ENCODE measurements at regions not wholly inside any gene's neighbourhood (a gene's known extent, or its start where the extent isn't known, plus 50 kb on each side); places are given as distances from the start of the nearest gene placed in this dataset.

DNA sequence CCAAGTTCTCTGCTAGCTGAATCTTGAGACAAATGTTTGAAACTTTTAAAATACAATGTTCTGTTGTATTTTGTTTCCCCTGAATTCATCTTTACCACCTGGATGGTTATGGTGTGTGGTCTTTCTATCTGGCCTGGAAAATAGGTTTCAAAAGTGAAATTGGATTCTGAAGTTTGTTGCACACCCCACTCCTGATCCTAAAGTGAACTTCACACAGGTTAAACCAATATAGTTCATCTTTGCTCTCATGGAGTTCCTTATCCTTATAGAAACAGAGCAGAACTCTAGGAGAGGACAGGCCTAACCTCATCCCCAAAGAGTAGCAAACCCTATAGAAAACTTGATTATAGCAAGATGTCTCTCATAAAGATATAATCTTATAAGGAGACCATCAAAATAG lies 179.4 kb upstream of the BCL6 start:
- Mint-ChIP-seq H3K27ac (no peak overlapping the region), H3K36me3 (ENCODE audit: low read depth) (peaks cover 13% of the 10 kb centered on the region), H3K4me3 (no peak overlapping the region), H3K27me3 (no peaks in the 10 kb centered on the region), H3K9me3 (peaks cover 19% of the 10 kb centered on the region), H3K4me1 (peaks cover 70% of the 10 kb centered on the region)
- intact Hi-C loops (cut with micrococcal nuclease), result loop anchor here (5.0 kb wide), 1 partner anchor 1113 kb away; no protein-coding TSS in a partner anchor
- no peak for DNase-seq

DNA sequence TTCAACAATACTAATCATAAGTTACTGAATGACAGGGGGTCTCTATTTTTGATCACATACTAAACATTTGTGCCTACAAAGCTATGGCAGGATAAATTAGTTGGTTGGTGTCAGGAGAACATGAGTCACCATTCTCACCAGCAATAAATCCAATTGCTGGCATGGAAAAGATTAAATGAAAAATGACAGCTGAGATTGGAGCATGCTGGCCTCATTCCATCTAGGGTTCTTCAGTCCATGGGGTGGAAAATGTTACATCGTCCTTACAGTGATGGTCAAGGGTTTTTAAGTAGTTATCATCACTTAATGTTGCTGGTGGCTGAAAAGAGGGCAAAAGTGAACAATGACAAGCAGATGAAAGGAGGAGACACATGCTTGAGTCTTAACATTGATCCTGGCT lies 180.1 kb upstream of the BCL6 start:
- peaks cover 19% of the 10 kb centered on the region for H3K9me3 Mint-ChIP-seq
- DNase-seq, result no peak
- no peak overlapping the region for H3K4me3 Mint-ChIP-seq
- H3K27ac Mint-ChIP-seq, result peak overlapping the region; percentile 30
- peaks cover 13% of the 10 kb centered on the region for H3K36me3 Mint-ChIP-seq (ENCODE audit: low read depth)
- H3K4me1 Mint-ChIP-seq, result peaks cover 72% of the 10 kb centered on the region
- intact Hi-C loops (cut with micrococcal nuclease), result no loop called here
- no peaks in the 10 kb centered on the region for H3K27me3 Mint-ChIP-seq

DNA sequence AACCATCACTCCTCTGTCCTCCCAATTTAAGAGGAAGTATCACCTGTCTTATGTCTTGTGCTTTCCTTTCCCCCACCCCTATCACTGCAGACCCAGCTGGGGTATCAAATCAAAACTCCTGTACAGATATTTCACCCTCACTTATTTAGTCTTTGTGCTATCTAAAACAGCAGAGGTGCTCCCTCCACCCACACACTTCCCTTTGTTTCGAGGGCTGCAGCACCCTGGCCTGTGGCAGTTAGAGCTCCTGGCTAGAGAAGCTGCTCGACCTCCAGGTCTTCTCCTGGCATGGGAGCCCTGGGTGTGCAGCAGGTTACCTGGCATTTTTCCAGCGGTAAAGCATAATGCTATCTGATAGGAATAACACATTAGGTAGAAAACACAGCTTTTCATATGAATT lies 181.4 kb upstream of the BCL6 start:
- Mint-ChIP-seq H3K9me3 (peaks cover 23% of the 10 kb centered on the region), H3K4me1 (peaks cover 63% of the 10 kb centered on the region), H3K36me3 (ENCODE audit: low read depth) (peaks cover 13% of the 10 kb centered on the region), H3K4me3 (no peak overlapping the region), H3K27ac (peak overlapping the region; percentile 42), H3K27me3 (no peaks in the 10 kb centered on the region)
- peak; percentile 61 for DNase-seq
- intact Hi-C loops (cut with micrococcal nuclease), result no loop called here

DNA sequence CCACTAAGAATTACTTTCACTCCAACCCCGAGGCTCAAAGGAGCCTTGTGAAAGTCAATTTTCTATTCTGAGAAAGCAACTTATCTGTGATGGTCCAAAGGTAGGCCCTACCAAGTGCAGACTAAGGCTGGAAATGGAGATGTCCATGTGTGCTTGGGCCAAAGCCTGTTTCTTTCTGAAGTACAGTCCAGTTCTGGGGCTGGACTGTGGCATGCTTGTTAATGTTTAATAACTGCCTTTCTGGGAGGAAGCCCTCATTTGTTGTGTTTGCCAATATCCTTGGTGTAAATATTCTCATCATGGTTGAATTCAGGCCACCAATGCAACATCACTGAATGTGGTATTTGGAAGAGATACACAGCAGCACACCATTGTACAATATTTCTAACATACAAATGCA lies 182.3 kb upstream of the BCL6 start:
- Mint-ChIP-seq H3K9me3 (peaks cover 25% of the 10 kb centered on the region), H3K27me3 (no peaks in the 10 kb centered on the region), H3K4me3 (no peak overlapping the region), H3K36me3 (ENCODE audit: low read depth) (peaks cover 13% of the 10 kb centered on the region), H3K4me1 (peaks cover 62% of the 10 kb centered on the region), H3K27ac (no peak overlapping the region)
- intact Hi-C loops (cut with micrococcal nuclease), result no loop called here
- DNase-seq, result no peak

DNA sequence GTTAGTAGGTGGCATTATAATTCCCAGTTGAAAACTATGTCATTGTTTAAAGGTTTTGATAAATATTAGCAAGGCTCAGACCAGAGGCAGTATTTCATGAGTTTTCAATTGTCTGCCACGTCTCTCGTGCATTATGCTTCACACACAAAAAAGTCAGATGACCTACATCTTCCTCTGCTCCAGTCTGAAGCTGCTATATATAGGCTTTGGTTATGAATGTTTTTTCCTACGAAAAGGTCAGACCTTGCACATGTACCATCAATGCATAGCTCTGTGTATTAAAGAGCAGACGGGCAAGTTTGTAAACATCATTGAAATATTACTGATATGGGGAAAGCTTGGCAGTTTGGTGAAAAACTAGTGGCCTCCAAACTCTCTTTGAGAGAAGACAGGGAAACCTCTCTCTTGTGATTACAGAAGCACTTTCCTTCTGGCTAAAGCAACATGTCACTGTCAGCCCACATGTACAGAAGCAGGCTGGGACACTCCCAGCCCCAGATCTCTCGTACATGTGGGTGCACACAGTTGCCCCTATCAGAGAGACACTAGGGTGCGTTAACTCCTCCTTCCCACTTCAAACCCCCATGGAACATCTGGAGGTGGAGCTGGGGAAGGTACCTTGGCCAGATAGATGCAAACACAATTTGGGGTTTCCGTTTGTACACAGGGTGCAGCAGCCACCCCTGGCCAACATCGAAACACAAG lies 184.0 kb upstream of the BCL6 start:
- H3K27me3 Mint-ChIP-seq, result peaks cover 1% of the 10 kb centered on the region
- intact Hi-C loops (cut with micrococcal nuclease), result loop anchor here (1.0 kb wide), 2 partner anchors 34 to 194 kb away; no protein-coding TSS in a partner anchor
- H3K9me3 Mint-ChIP-seq, result peaks cover 17% of the 10 kb centered on the region
- H3K4me1 Mint-ChIP-seq, result peaks cover 52% of the 10 kb centered on the region
- peaks cover 8% of the 10 kb centered on the region for H3K36me3 Mint-ChIP-seq (ENCODE audit: low read depth)
- no peak for DNase-seq
- peak overlapping the region; percentile 89 for H3K27ac Mint-ChIP-seq
- peak overlapping the region; percentile 16 for H3K4me3 Mint-ChIP-seq

DNA sequence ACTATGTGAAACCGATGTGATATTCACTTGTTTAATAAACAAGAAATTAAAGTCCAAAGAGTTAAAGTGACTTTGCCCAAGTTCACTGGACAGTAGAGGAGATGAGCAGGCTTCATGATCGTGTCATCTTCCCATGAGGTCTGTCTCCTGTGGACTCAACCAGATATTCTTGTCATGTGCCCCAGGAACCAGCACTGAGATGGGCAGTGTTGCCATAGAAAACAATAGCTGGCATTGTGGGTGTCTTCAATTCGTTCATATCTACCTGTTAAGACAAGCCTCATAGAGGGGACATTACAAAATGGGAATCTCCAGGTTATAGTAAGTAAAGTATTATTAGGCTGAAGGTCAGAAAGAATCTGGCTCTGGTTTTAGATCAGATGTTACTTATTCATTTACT lies 184.8 kb upstream of the BCL6 start:
- Mint-ChIP-seq H3K27ac (peak overlapping the region; percentile 89), H3K4me3 (no peak overlapping the region), H3K9me3 (peaks cover 13% of the 10 kb centered on the region), H3K27me3 (peaks cover 1% of the 10 kb centered on the region), H3K4me1 (peaks cover 53% of the 10 kb centered on the region), H3K36me3 (ENCODE audit: low read depth) (peaks cover 3% of the 10 kb centered on the region)
- intact Hi-C loops (cut with micrococcal nuclease), result no loop called here
- no peak for DNase-seq

DNA sequence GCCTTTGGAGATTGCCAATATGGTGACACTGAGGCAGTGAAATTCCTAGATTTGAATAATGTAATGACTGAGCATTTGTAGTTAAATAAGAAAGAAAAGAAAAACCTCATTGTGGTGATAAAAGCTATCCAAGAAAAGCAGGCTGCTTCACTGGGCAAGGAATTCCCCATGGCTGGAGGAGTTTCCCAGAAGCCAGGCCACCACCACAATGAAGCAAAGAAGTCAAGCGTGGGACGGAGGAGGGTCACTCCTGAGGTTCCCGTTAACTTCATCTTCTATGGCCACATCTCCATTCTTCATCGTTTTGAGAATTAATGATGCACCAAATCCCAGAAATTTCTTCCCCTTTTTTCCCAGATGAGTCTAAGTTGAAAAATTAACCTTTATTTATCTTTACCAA lies 185.8 kb upstream of the BCL6 start:
- H3K4me3 Mint-ChIP-seq, result no peak overlapping the region
- H3K27ac Mint-ChIP-seq, result no peak overlapping the region
- H3K27me3 Mint-ChIP-seq, result peaks cover 1% of the 10 kb centered on the region
- H3K9me3 Mint-ChIP-seq, result peaks cover 6% of the 10 kb centered on the region
- intact Hi-C loops (cut with micrococcal nuclease), result no loop called here
- no peak for DNase-seq
- H3K4me1 Mint-ChIP-seq, result peaks cover 52% of the 10 kb centered on the region
- H3K36me3 Mint-ChIP-seq (ENCODE audit: low read depth), result no peaks in the 10 kb centered on the region

DNA sequence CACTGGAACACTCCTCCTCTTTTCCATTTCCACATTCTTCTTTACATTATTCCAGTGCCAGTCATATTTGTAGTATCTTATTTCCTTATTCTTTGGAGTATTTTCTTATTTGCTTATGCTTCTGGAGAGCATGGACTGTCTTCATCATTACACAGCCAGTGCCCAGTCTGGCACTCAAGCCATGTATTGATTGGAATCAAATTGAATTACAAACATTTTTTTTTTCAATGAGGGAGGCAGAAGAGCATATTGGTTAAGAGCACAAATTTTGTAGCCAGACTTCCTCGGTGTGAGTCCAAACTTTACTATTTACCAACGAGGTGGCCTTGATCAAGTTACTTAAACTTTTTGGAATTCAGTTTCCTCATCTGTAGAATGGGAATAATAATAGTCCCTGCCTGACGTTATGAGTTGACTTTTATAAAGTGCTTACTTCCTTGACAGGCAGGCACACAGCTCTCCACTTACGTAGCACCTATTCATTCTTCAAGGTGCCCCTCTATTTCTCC lies 186.6 kb upstream of the BCL6 start:
- H3K27ac Mint-ChIP-seq, result peak overlapping the region; percentile 25
- no peak for DNase-seq
- H3K4me3 Mint-ChIP-seq, result no peak overlapping the region
- peaks cover 1% of the 10 kb centered on the region for H3K27me3 Mint-ChIP-seq
- no peaks in the 10 kb centered on the region for H3K36me3 Mint-ChIP-seq (ENCODE audit: low read depth)
- H3K9me3 Mint-ChIP-seq, result peaks cover 6% of the 10 kb centered on the region
- intact Hi-C loops (cut with micrococcal nuclease), result no loop called here
- H3K4me1 Mint-ChIP-seq, result peaks cover 50% of the 10 kb centered on the region

DNA sequence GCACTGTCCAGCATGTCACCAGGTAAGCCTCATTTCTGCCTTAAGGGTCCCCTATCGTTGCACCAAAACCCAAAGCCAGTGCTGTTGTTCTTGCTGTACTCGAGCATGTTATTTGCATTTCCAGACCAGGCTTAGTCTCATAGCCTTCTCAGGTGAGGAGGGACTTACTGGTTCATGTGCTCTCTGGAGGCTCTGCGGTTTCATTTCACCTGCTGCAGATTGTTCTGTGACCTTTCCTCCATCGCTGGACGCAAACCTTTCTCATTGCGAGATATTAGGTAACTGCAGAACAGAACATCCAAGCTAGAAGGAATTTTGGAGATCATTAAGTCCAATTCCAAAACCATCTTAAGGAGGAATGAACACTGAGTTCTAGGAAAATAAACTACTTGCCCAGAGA lies 187.3 kb upstream of the BCL6 start:
- H3K4me3 Mint-ChIP-seq, result no peak overlapping the region
- peaks cover 46% of the 10 kb centered on the region for H3K4me1 Mint-ChIP-seq
- H3K27ac Mint-ChIP-seq, result no peak overlapping the region
- DNase-seq, result no peak
- no peaks in the 10 kb centered on the region for H3K36me3 Mint-ChIP-seq (ENCODE audit: low read depth)
- H3K9me3 Mint-ChIP-seq, result peaks cover 6% of the 10 kb centered on the region
- intact Hi-C loops (cut with micrococcal nuclease), result no loop called here
- H3K27me3 Mint-ChIP-seq, result peaks cover 1% of the 10 kb centered on the region

DNA sequence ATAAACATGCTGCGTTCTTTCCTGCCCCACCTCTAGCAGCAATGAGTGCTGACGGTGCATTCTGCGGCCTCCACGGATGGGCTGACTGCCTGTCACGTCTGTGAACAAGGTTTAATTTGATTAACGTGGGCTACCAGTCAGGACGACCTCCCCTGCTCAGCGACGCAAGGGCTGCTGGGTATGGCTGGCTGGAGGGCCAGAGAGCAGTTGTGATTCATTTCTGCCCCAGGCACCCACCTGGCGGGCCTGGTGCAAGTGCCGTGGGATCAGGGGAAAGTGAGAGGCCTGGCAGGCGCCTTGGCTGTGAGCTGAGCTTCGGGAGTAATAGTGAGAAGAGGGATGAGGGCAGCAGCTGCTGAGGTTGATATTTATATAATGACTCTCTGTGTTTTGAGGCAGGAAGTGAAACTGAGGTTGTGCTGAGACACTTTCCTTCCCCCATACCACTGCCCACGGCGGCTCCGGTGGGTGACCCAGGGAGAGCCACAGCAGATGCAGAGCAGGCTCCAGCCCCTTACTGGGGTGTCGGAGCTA lies 190.4 kb upstream of the BCL6 start:
- Mint-ChIP-seq H3K4me1 (peaks cover 28% of the 10 kb centered on the region), H3K27me3 (peaks cover 13% of the 10 kb centered on the region), H3K9me3 (peaks cover 6% of the 10 kb centered on the region), H3K4me3 (peak overlapping the region; percentile 43), H3K36me3 (ENCODE audit: low read depth) (no peaks in the 10 kb centered on the region), H3K27ac (peak overlapping the region; percentile 53)
- intact Hi-C loops (cut with micrococcal nuclease), result loop anchor here (1.0 kb wide), 1 partner anchor 40 kb away; no protein-coding TSS in a partner anchor
- peak; percentile 74 for DNase-seq

DNA sequence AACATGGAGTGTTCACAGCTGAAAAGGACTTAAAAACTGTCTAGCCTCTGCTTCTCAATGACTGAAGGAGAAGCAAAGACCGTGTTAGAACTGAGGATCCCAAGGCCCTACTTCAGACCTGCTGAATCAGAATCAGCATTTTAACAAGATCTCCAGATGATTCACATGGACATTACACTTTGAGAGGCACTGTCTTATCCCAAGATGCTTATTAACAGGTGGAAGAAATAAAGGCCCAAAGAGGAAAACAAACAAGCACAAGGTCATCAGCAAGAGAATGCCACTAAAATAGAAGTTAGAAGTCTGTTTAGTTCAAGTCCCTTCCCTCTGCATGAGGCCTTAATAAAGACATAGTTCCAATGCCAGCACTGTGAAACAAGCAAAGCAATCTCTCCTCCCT lies 191.4 kb upstream of the BCL6 start:
- H3K36me3 Mint-ChIP-seq (ENCODE audit: low read depth), result no peaks in the 10 kb centered on the region
- DNase-seq, result no peak
- H3K4me1 Mint-ChIP-seq, result peaks cover 26% of the 10 kb centered on the region
- no peak overlapping the region for H3K4me3 Mint-ChIP-seq
- intact Hi-C loops (cut with micrococcal nuclease), result no loop called here
- H3K27me3 Mint-ChIP-seq, result peaks cover 15% of the 10 kb centered on the region
- H3K27ac Mint-ChIP-seq, result no peak overlapping the region
- peaks cover 2% of the 10 kb centered on the region for H3K9me3 Mint-ChIP-seq

DNA sequence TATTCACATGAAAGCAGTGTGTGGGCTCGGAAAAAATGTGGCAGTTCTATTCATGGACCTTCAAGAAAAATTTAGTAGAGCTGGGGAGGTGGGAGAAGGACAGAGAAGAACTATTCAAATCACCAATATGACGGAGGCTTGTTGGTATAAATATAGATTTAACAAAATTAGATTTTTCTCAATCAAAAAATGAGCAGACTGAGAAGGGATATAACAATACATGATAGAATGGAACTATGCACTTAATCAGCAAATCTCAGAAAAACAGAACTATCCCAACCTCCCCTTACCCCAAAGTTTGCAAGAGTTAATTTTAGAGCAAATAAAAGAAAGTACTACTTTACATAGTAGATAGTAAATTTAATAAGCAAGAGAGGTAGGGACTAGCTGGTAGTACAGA lies 194.6 kb upstream of the BCL6 start:
- H3K4me3 Mint-ChIP-seq, result no peak overlapping the region
- H3K27me3 Mint-ChIP-seq, result peaks cover 14% of the 10 kb centered on the region
- H3K27ac Mint-ChIP-seq, result no peak overlapping the region
- no peaks in the 10 kb centered on the region for H3K9me3 Mint-ChIP-seq
- intact Hi-C loops (cut with micrococcal nuclease), result no loop called here
- no peak for DNase-seq
- peaks cover 21% of the 10 kb centered on the region for H3K4me1 Mint-ChIP-seq
- H3K36me3 Mint-ChIP-seq (ENCODE audit: low read depth), result no peaks in the 10 kb centered on the region

DNA sequence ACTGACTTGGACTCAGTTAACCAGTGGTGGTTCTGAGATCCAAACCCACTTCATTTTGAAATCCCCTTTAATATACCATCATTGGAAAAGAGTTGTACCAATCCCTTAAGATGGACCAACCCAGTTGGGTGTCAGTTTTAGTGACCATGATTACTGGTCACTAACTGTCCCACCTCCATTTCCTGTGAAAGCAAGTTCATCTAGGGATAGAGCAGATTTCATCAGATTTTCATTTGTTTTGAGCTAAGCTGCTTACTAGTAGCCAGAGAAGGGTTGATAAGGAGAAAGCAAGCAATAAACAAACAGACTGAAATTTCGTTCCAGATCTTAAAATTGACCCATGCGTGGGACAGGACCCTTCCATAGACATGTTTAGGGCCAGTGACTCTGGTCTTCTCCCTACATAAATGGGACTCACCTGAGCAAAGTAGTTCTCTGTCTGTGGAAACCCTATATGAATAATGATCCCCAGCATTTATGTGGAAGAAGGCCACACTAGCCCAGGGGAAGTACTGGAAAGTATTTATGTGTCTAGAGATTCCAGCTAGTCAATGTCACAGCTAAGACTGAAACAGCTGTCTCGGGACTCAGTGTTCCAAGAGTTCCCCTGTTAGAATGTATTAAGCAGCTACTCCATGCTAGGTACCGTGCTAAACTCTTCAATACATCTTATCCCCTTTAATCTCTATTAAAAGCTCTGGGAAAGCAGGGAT lies 196.0 kb upstream of the BCL6 start:
- Mint-ChIP-seq H3K9me3 (no peaks in the 10 kb centered on the region), H3K4me3 (no peak overlapping the region), H3K36me3 (ENCODE audit: low read depth) (no peaks in the 10 kb centered on the region), H3K4me1 (peaks cover 11% of the 10 kb centered on the region), H3K27ac (no peak overlapping the region), H3K27me3 (peaks cover 14% of the 10 kb centered on the region)
- intact Hi-C loops (cut with micrococcal nuclease), result no loop called here
- no peak for DNase-seq

DNA sequence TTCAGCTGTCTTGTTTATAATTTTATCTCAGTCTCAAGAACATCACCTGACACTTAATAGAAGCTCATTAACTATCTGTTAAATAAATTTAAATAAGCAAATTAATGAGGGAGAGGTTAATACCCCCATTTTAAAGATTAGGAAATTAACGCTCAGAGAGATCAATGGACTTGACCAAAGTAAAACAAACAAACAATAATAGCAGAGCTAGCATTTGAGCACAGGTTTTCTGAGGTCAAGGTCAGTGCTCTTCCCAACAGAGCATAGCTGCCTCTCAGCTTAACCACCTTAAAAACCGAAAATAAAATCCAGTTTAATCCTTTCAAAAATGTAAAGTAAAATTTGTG lies 196.6 kb upstream of the BCL6 start:
- peaks cover 17% of the 10 kb centered on the region for H3K27me3 Mint-ChIP-seq
- H3K27ac Mint-ChIP-seq, result no peak overlapping the region
- no peaks in the 10 kb centered on the region for H3K36me3 Mint-ChIP-seq (ENCODE audit: low read depth)
- no peak for DNase-seq
- intact Hi-C loops (cut with micrococcal nuclease), result no loop called here
- no peaks in the 10 kb centered on the region for H3K9me3 Mint-ChIP-seq
- no peak overlapping the region for H3K4me3 Mint-ChIP-seq
- peaks cover 10% of the 10 kb centered on the region for H3K4me1 Mint-ChIP-seq

Data from activated CD4-positive, alpha-beta T cell treated with anti-CD3 and anti-CD28 coated beads, Interleukin-2, amount 10 ng/mL, durations not matched to agents 24 days and 14 days (primary cell).